Fibroblast of lung (primary cell): ENCODE measurements at regions not wholly inside any gene's neighbourhood (a gene's known extent, or its start where the extent isn't known, plus 50 kb on each side); places are given as distances from the start of the nearest gene placed in this dataset.

Experiments used
- EZH2 ChIP-seq: IDR thresholded peaks from 2 replicates; pipeline ENCODE4 v1.5.1; 2012; ENCODE audit warnings: low read length, control low read depth, mild to moderate bottlenecking; ENCODE audit errors: missing control alignments
- TF ChIP-seq, protein P1 (sequence below), 2 donors: IDR thresholded peaks in 1 of 2; conservative IDR thresholded peaks in 1 of 2; 1 replicate in 1 of 2; 2 replicates in 1 of 2; pipeline ENCODE4 v1.5.1; 2011 to 2012; ENCODE audit warnings: low read length in 2 of 2, control low read depth in 1 of 2, inconsistent platforms in 1 of 2, low read depth in 1 of 2, mild to moderate bottlenecking in 1 of 2

DNA sequence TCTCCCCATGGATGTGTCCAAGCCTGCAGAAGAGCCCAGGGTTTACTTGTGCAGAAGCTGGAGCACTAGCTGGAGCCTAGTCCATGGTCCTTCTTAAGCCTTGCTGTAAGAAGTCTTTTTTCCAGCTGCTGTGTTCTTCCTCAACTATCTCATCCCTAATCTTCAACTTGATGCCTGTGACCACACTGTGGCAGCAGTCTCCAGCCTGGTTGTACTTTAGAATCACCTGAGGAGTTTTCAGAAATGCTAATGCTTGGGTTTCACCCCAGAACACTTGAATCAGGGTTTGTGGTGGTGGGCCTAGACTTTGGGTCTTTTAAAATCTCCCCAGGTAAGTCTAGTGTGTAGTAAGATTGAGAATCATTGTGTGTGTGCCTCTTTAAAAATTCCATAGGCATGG, 173.6 kb downstream of the ADCYAP1 start:
- TF ChIP-seq, protein P1, sequence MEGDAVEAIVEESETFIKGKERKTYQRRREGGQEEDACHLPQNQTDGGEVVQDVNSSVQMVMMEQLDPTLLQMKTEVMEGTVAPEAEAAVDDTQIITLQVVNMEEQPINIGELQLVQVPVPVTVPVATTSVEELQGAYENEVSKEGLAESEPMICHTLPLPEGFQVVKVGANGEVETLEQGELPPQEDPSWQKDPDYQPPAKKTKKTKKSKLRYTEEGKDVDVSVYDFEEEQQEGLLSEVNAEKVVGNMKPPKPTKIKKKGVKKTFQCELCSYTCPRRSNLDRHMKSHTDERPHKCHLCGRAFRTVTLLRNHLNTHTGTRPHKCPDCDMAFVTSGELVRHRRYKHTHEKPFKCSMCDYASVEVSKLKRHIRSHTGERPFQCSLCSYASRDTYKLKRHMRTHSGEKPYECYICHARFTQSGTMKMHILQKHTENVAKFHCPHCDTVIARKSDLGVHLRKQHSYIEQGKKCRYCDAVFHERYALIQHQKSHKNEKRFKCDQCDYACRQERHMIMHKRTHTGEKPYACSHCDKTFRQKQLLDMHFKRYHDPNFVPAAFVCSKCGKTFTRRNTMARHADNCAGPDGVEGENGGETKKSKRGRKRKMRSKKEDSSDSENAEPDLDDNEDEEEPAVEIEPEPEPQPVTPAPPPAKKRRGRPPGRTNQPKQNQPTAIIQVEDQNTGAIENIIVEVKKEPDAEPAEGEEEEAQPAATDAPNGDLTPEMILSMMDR (conservative IDR thresholded peaks at IDR 0.05 in 1 of 2, IDR thresholded peaks at IDR 0.05 in 1 of 2; ENCODE audit: low read depth in 1 of 2, low read length in 2 of 2) = no peak
- no peak for TF ChIP-seq EZH2
